GM21737 (cell line): ENCODE measurements at regions not wholly inside any gene's neighbourhood (a gene's known extent, or its start where the extent isn't known, plus 50 kb on each side); places are given as distances from the start of the nearest gene placed in this dataset.
A peak's percentile ranks its signal among the peaks of the same experiment; 100 is the strongest.

ENCODE experiments used
- ATAC-seq: cut with Tn5 transposase; IDR thresholded peaks from one replicate; pipeline ENCODE4 v1.9.1; 2021; ENCODE audit warnings: mild to moderate bottlenecking, moderate library complexity; ENCODE audit not compliant: unreplicated experiment

GRCh38 chr2:60106836-60107529 is 446.5 kb downstream of the BCL11A start:
- no peak for ATAC-seq

- ATAC-seq, result no peak
Observed at GRCh38 chr2:60105906-60106305, 447.5 kb downstream of the BCL11A start.

GRCh38 chr2:60104514-60105505 is 448.6 kb downstream of the BCL11A start:
- peak; percentile 74 for ATAC-seq

- ATAC-seq, result no peak
Observed at GRCh38 chr2:60100034-60100433, 453.4 kb downstream of the BCL11A start.

GRCh38 chr2:60098996-60099395 is 454.5 kb downstream of the BCL11A start:
- ATAC-seq, result no peak

- ATAC-seq, result no peak
Observed at GRCh38 chr2:60097298-60097697, 456.2 kb downstream of the BCL11A start.

- no peak for ATAC-seq
Observed at GRCh38 chr2:60096556-60096955, 456.9 kb downstream of the BCL11A start.

- ATAC-seq, result no peak
Observed at GRCh38 chr2:60095903-60096302, 457.6 kb downstream of the BCL11A start.

GRCh38 chr2:60095202-60095815 is 458.1 kb downstream of the BCL11A start:
- ATAC-seq, result no peak

- ATAC-seq, result no peak
Observed at GRCh38 chr2:60094450-60094929, 459.0 kb downstream of the BCL11A start.

- ATAC-seq, result no peak
Observed at GRCh38 chr2:60092781-60093180, 460.7 kb downstream of the BCL11A start.

- ATAC-seq, result no peak
Observed at GRCh38 chr2:60091894-60092293, 461.6 kb downstream of the BCL11A start.

GRCh38 chr2:60091266-60091665 is 462.2 kb downstream of the BCL11A start:
- ATAC-seq, result no peak

- no peak for ATAC-seq
Observed at GRCh38 chr2:60079562-60079961, 473.9 kb downstream of the BCL11A start.

GRCh38 chr2:60075048-60075447 is 478.4 kb downstream of the BCL11A start:
- ATAC-seq, result no peak

GRCh38 chr2:60073201-60073600 is 480.3 kb downstream of the BCL11A start:
- no peak for ATAC-seq

- ATAC-seq, result no peak
Observed at GRCh38 chr2:60072609-60073008, 480.8 kb downstream of the BCL11A start.

GRCh38 chr2:60071490-60071831 is 482.0 kb downstream of the BCL11A start:
- ATAC-seq, result no peak

- ATAC-seq, result no peak
Observed at GRCh38 chr2:60070736-60071489, 482.5 kb downstream of the BCL11A start.

- no peak for ATAC-seq
Observed at GRCh38 chr2:60070196-60070595, 483.3 kb downstream of the BCL11A start.

GRCh38 chr2:60068755-60069154 is 484.7 kb downstream of the BCL11A start:
- no peak for ATAC-seq
